ENCODE measurements at regions not wholly inside any gene's neighbourhood (a gene's known extent, or its start where the extent isn't known, plus 50 kb on each side); places are given as distances from the start of the nearest gene placed in this dataset.

DNA sequence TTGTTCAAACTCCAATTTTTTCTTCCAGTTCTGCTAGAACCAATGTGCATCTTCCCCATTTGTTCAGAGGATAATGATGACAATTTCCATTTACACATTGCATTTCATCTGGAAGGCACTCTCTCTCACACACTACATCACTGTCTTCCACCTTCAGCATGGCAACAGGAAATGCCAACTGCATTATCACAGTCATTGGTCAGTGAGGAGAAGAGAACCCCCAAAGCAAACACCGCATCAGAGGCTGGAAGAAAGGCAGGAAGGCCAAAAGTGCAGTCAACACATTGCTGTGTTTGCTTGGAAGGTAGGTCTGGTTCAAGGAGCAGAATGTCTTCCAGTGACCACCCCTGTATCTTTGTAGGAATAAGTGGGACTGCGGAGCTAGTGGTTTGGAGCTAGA is 192.2 kb upstream of the RHOBTB1 start:
- no peak overlapping the region for H3K4me3 ChIP-seq (ENCODE audit: low read depth, low read length)
- TF ChIP-seq, protein P1, sequence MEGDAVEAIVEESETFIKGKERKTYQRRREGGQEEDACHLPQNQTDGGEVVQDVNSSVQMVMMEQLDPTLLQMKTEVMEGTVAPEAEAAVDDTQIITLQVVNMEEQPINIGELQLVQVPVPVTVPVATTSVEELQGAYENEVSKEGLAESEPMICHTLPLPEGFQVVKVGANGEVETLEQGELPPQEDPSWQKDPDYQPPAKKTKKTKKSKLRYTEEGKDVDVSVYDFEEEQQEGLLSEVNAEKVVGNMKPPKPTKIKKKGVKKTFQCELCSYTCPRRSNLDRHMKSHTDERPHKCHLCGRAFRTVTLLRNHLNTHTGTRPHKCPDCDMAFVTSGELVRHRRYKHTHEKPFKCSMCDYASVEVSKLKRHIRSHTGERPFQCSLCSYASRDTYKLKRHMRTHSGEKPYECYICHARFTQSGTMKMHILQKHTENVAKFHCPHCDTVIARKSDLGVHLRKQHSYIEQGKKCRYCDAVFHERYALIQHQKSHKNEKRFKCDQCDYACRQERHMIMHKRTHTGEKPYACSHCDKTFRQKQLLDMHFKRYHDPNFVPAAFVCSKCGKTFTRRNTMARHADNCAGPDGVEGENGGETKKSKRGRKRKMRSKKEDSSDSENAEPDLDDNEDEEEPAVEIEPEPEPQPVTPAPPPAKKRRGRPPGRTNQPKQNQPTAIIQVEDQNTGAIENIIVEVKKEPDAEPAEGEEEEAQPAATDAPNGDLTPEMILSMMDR (conservative IDR thresholded peaks at IDR 0.05; ENCODE audit: low read depth, low read length), result no peak
- no peak for DNase-seq (ENCODE audit: low read depth)

DNA sequence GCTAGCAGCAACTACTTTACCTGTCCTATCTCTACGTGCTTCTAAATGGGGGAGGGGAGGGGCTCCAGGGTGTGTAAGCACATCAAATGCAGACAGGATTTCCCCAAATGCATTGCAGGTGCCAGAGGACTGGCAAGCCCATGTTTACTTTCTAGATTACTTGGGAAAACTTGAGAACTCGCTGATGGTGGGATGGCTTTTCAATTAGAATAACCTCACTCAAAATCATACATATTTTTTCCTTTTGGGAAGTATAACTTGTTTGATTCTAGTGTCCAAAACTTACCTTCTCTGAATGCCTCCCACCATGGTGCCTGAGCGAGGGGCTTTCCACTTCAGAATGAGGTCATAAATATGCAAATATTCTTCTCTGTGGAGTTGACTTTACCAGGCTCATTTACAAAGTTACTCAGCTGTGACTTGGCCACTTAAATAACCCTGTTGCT is 191.3 kb upstream of the RHOBTB1 start:
- no peak for DNase-seq (ENCODE audit: low read depth)
- TF ChIP-seq, protein P1 (conservative IDR thresholded peaks at IDR 0.05; ENCODE audit: low read depth, low read length), result no peak
- no peak overlapping the region for H3K4me3 ChIP-seq (ENCODE audit: low read depth, low read length)

DNA sequence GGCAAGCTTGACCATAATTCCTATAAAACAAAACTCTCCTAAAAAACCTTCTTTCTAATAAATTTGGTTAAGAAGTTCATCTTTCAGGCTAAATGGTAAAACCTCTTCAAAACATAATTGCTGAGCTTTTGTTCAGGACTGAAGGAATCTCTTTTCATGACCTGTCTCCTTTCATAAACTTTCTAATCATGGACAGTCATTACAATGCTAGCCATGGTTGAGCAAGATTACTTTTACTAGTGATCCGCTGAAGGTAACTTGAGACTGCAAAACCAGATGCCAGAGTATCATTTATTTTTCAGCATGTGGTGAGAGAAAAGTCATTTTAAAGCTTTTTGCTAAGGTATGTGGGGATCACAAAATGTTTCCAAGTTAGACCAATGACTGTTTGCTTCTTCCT is 186.4 kb upstream of the RHOBTB1 start:
- DNase-seq (ENCODE audit: low read depth), result no peak
- H3K4me3 ChIP-seq (ENCODE audit: low read depth, low read length), result no peak overlapping the region
- TF ChIP-seq, protein P1 (conservative IDR thresholded peaks at IDR 0.05; ENCODE audit: low read depth, low read length), result no peak

DNA sequence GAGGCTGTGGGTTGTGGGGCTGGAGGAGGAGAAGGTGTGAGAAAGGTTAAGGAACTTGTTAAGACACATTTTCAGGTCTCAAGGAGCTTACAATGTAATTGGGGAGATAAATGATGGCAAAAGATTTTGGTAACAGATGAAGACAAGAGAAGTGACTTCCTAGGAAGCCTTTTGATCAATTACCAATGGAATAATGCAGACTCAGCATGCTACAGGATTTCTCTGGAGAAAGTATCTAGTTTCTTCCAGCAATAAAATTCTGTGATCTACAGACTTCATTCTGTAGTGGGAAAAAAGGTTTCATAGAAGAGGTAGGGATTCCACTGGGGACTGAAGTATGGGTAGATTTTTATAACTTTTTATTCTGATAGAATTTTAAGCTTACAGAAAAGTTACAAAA is 184.2 kb upstream of the RHOBTB1 start:
- no peak for DNase-seq (ENCODE audit: low read depth)
- H3K4me3 ChIP-seq (ENCODE audit: low read depth, low read length), result no peak overlapping the region
- TF ChIP-seq, protein P1 (conservative IDR thresholded peaks at IDR 0.05; ENCODE audit: low read depth, low read length), result no peak

DNA sequence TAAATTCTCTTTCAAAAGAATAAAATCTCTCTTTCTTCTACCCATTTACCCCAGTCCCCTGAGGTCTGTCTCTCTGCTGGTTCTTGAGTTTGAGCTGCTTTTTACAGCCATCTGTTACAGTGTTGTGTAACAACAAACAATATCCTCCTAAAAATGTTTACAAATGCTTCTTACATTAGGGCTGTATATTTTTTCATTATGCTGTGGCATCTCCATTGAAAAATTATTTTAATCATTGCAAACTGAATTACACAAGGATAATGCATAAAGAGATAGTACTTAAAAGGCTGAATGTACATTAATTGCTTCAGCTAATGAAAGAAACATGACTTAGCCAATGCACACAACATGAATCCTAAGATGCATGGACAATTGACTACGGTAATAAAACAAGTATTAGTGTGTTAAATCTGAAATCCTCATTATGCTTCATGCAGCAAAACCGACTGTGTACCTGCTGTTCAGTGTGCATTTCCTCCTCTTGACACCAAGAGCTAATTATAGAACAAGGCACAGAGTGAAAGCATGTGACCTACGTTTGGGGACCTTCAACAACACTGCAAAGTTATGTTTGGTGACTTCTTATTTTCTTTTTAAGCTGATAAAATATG is 181.7 kb upstream of the RHOBTB1 start:
- no peak overlapping the region for H3K4me3 ChIP-seq (ENCODE audit: low read depth, low read length)
- TF ChIP-seq, protein P1 (conservative IDR thresholded peaks at IDR 0.05; ENCODE audit: low read depth, low read length), result no peak
- DNase-seq (ENCODE audit: low read depth), result no peak

DNA sequence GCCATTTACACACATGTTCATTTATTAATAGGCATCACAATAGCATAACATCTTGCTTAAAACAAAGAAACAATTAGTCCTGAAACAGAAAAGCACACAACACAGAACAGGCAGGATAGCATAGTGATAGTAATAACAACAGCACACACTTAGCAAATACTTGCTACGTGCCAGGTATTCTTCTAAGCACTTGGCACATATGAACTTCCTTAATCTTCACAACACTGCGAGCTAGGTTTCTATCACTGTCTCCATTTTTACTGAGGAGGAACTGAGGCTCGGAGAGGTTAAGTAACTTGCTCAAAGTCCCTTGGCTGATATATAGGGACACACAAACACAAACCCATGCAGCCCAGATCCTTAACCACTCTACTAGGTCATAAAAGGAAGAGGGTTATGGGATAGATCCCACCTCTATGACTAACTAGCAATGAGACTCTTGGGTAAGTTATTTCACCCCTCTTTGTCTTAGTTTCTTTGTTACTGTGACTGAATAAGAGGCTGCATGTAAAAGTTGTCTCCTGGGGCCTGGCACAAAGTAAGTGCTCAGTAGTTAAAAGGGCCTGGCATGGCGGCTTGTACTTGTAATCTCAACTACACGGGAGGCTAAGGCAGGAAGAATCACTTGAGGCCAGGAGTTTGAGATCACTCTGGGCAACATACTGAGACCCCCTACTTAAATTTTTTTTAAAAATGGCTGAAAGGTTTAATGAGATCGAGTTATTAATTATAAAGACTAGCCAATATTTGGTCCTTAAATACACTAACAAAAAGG is 181.0 kb upstream of the RHOBTB1 start:
- TF ChIP-seq, protein P1 (conservative IDR thresholded peaks at IDR 0.05; ENCODE audit: low read depth, low read length), result no peak
- DNase-seq (ENCODE audit: low read depth), result no peak
- H3K4me3 ChIP-seq (ENCODE audit: low read depth, low read length), result no peak overlapping the region
